DMS53 treated with DMSO at 0.1 percent for 48 hours (cell line): ENCODE measurements at regions not wholly inside any gene's neighbourhood (a gene's known extent, or its start where the extent isn't known, plus 50 kb on each side); places are given as distances from the start of the nearest gene placed in this dataset.
"Not testable (repeated sequence)": the region's sequence is repeated elsewhere in the genome, so short reads cannot be mapped to it uniquely, and the experiment has no call there.

ENCODE experiments used
- DNase-seq: peaks from one replicate; lab custom pipeline; 2025; ENCODE audit not compliant: unreplicated experiment; lab: John Stamatoyannopoulos, UW

DNA sequence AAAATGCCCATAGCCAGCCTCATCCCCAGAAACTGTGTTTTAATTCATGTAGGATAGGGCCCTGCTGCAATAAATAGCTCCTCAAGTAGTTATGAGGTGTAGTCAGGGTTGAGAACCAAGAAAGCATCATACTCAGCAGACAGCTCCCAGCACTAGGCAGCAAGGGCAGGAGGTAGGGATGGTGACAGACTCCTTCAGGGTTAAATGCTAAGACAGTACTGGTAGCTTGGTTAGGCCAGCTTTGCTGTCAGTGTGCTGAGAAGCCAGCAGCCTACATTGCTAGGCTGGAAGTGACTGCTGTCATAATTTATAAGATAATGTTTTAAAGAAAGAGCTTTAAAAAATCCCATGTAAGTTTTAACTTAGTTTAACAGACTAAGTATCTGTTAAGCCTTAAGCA lies 113.9 kb upstream of the IMMP2L start:
- no peak for DNase-seq

- DNase-seq, result no peak
These were observed 110.6 kb upstream of the IMMP2L start for GRCh38 chr7:111672901-111673300.

DNA sequence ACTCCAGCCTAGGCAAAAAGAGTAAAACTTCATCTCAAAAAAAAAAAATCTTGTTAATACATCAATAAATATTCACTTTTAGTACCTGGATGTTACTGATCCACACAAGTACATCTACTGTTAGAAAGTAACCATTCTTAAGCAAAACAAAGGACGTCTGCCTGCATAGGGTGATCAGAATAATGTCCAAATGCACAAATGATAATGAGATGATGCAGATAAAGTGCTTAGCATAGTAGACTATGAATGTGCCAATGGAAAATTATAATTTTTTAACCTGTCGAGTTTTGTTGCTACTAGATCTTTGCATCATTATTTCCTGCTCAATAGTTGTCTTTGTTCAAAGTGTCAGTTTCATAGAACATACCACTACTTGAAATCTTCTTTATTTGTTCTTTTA lies 109.6 kb upstream of the IMMP2L start:
- no peak for DNase-seq

DNA sequence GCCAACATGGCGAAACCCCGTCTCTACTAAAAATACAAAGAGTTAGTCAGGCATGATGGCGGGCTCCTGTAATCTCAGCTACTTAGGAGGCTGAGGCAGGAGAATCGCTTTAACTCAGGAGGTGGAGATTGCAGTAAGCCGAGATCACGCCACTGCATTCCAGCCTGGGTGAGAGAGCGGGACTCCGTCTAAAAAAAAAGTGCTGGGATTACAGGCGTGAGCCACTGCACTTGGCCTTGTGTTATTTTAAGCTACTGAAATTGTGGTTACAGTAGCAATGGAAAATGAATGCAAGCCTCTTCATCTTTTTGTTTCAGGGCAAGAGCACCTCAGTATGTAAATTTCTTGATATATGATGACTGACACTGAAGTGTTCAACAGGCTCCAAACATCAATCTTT lies 106.4 kb upstream of the IMMP2L start:
- DNase-seq, result no peak

DNA sequence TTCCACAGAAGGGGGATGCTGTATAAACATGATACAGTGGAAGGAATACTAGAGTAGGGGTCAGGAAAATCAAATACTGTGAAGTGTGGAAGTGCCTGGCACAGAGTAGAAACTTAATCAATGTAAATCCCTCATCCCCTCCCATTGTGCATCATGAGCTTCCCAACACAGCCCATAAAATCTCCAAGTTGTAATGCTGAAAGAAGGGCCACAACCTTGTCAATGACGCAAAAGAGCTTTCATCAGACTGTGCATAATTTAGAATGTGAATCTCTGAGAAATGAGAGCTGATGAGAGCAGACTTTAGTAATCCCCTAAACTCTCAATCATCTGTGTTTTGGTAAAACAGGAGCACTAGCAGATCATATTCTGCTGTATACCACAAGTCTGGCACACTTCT lies 105.2 kb upstream of the IMMP2L start:
- DNase-seq, result no peak

GRCh38 chr7:111666260-111666659 lies 104.0 kb upstream of the IMMP2L start:
- no peak for DNase-seq

DNA sequence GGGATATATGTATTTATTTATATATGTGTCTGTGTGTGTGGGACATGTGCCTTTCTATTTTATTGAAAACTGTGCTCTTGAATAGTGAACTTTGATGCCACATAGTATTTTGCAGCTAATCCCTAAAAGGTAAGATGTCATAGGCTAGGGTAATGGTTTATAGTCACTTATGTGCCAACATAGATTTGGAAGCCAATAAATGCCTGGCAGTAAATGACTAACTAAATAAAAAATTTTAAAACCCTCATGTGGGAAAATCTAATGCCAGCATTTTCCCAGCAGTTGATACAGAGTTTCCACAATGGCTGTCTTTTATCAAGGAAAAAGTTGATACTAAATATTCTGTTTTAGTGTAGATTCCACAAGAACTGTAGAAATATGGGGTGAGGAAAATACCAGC lies 101.5 kb upstream of the IMMP2L start:
- DNase-seq, result no peak

DNA sequence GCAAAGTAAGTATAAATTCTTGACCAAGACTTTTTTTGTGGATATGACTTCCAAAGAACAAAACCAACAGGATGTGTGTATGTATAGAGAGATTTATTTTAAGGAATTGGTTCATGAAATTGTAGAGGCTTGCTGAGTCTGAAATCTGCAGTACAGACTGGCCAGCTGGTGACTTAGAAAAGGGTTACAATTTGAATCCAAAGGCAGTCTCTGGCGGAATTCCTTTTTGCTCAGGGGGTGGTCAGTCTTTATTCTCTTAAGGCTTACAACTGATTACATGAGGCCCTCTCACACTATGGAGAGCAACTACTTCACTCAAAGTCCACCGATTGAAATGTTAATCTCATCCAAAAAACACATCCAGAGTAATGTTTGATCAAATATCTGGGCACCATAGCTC lies 100.1 kb upstream of the IMMP2L start:
- no peak for DNase-seq

GRCh38 chr7:111660478-111660877 lies 98.2 kb upstream of the IMMP2L start:
- DNase-seq, result no peak

- no peak for DNase-seq
These were observed 96.3 kb upstream of the IMMP2L start for GRCh38 chr7:111658546-111658945.

DNA sequence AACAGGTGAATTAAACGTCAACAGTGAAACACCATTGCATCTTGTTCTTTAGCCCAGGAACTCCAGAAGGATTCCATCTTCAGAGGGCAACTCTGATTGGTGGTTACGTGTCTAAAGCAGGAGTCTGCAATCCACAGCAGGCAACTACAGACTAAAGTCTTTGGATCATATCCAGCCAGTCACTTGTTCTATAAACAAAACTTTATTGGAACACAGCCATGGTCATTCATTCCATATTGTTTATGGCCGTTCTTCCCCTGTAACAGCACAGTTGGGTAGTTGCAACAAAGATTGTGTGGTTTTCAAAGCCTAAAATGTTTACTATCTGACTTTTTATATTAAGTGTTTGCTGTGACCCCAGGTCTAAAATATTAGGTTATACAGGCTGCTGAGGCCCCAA lies 94.7 kb upstream of the IMMP2L start:
- no peak for DNase-seq

- no peak for DNase-seq
These were observed 92.1 kb upstream of the IMMP2L start for GRCh38 chr7:111654343-111654742.

DNA sequence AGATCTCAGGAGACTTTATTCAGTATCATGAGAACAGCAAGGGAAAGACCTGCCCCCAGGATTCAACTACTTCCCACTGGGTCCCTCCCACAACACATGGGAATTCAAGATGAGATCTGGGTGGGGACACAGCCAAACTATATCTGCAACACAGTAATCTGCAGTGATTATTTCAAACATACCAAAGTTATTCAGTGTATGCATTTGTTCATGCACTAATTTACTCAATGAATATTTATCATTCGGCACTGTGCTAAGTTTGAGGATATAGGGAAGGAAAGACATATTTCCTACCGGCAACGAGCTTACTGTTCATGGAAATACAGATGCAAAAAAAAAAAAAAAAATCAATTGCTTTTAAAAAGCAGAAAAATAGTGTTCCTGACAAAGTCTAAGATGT lies 91.6 kb upstream of the IMMP2L start:
- DNase-seq, result no peak

DNA sequence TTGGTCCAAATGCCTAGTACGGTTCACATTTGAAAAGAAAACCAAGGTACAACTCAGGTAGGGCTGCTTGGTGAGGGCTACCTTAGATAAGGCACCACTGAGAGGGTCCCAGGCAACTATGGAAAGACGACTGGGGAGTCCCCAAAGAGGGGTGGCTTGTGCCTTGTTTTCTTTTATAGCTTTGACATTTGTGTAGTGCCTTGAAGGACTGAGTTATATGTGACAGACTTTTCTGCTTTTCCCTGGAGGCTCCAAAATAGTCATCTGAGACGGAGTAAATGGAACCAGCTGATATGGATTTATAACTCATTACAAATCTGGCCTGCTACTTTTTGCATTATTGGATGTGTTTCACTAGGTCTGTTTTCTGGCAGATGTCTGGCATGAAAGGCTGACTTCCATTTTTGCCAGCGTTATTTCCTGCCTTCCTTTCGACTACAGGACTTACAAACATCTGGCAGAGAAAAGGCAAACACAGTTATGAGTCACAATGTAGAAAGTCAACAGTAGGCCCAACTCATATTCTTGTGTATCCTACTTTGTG lies 88.2 kb upstream of the IMMP2L start:
- peak; percentile 97 for DNase-seq

DNA sequence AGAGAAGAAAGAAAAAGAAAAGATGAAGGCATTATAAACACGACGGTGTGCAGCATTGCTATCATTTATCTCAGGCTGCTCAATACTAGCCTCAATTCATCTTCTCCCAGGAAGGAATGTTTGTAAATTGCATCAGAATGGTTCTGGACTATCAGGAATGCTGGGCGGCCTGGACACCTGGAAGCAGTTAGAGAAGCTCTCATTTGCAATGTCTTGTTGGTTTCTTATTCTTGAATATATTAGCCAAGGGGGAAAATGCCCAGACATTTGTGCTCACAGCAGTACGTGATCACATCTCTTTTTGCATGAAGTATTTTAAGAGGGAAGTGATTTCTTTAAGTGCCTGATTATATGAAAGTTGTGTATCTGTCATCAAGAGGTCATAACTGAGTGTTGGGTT lies 85.6 kb upstream of the IMMP2L start:
- DNase-seq, result no peak

GRCh38 chr7:111644595-111644994 lies 82.3 kb upstream of the IMMP2L start:
- not testable (repeated sequence) for DNase-seq

- DNase-seq, result no peak
These were observed 80.1 kb upstream of the IMMP2L start for GRCh38 chr7:111642373-111642772.

- no peak for DNase-seq
These were observed 78.1 kb upstream of the IMMP2L start for GRCh38 chr7:111640416-111640815.

GRCh38 chr7:111639934-111640333 lies 77.6 kb upstream of the IMMP2L start:
- no peak for DNase-seq

GRCh38 chr7:111638078-111638477 lies 75.8 kb upstream of the IMMP2L start:
- no peak for DNase-seq

GRCh38 chr7:111633878-111634277 lies 71.6 kb upstream of the IMMP2L start:
- DNase-seq, result no peak

- DNase-seq, result no peak
These were observed 68.6 kb upstream of the IMMP2L start for GRCh38 chr7:111630862-111631261.

DNA sequence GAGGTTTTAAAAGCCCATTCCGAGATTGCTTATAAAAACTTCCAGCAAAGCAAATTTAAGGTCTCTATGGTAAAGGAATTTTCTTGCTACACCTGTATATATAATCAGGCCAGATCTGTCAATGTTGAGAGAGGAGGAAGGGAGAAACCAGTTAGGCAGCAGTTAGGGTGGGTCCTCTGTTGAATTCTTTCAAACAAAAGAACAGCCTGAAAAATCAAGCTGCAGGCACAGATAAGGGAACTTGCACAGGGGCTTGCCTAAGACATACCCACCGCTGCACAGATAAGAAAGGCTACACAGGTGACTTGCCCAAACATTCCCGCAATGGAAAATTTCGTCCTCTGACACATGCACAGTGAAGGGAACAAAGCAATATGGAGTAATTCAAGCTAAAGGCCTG lies 59.8 kb upstream of the IMMP2L start:
- DNase-seq, result no peak
